Mesothelial cell of epicardium (in vitro differentiated cells): ENCODE measurements at regions not wholly inside any gene's neighbourhood (a gene's known extent, or its start where the extent isn't known, plus 50 kb on each side); places are given as distances from the start of the nearest gene placed in this dataset.

ENCODE experiments used
- DNase-seq, 2 experiments: peaks; one replicate each; pipeline ENCODE4 v3.0.0; 2021; ENCODE audit warnings: low spot score in 2 of 2; ENCODE audit not compliant: unreplicated experiment in 2 of 2
- H3K27ac Mint-ChIP-seq: 2 replicates; pipeline ENCODE4 v1.8.0; 2021; ENCODE audit warnings: mixed read lengths
- H3K27me3 Mint-ChIP-seq: 2 replicates; pipeline ENCODE4 v1.8.0; 2021; ENCODE audit warnings: low read depth, mixed read lengths
- H3K36me3 Mint-ChIP-seq: 2 replicates; pipeline ENCODE4 v1.8.0; 2021; ENCODE audit warnings: mixed read lengths
- H3K4me1 Mint-ChIP-seq: 2 replicates; pipeline ENCODE4 v1.8.0; 2021; ENCODE audit warnings: mixed read lengths
- H3K4me3 Mint-ChIP-seq: 2 replicates; pipeline ENCODE4 v1.8.0; 2021; ENCODE audit warnings: mild to moderate bottlenecking, moderate library complexity, mixed read lengths
- H3K9me3 Mint-ChIP-seq: 2 replicates; pipeline ENCODE4 v1.8.0; 2021; ENCODE audit warnings: mixed read lengths
- TF ChIP-seq, protein P1 (sequence below): fragments of 200-600 bp; sonication (generic); IDR thresholded peaks from one replicate; pipeline ENCODE4 v1.5.0; 2021; ENCODE audit warnings: antibody characterized with exemption; ENCODE audit not compliant: unreplicated experiment

DNA sequence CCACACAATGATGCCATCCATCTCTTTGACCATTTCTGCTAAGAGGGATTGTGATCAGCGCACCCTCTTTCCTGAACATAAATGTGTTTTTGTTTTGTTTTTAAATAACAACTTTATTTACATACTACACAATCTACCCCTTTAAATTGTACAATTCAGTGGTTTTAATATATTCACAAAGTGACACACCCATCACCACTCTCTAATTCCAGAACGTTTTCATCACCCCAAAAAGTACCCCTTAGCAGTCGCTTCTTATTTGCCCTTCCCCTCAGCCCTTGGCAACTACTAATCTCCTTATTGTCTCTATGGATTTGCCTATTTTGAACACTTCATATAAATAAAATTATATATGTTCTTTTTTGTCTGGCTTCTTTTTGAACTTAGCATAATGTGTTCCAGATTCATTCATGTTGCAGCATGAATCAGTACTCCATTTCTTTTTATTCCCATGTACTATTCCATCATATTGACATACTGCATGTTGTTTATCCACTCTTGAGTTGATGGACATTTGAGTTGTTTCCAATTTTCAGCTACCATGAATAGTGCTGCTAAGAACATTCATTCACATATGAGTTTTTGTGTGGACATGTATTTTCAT is 150.9 kb upstream of the NABP1 start:
- no peak for DNase-seq
- Mint-ChIP-seq H3K9me3 (peaks cover 5% of the 10 kb centered on the region), H3K4me1 (no peaks in the 10 kb centered on the region), H3K27me3 (no peaks in the 10 kb centered on the region), H3K4me3 (no peak overlapping the region), H3K36me3 (no peaks in the 10 kb centered on the region), H3K27ac (no peak overlapping the region)
- TF ChIP-seq, protein P1, sequence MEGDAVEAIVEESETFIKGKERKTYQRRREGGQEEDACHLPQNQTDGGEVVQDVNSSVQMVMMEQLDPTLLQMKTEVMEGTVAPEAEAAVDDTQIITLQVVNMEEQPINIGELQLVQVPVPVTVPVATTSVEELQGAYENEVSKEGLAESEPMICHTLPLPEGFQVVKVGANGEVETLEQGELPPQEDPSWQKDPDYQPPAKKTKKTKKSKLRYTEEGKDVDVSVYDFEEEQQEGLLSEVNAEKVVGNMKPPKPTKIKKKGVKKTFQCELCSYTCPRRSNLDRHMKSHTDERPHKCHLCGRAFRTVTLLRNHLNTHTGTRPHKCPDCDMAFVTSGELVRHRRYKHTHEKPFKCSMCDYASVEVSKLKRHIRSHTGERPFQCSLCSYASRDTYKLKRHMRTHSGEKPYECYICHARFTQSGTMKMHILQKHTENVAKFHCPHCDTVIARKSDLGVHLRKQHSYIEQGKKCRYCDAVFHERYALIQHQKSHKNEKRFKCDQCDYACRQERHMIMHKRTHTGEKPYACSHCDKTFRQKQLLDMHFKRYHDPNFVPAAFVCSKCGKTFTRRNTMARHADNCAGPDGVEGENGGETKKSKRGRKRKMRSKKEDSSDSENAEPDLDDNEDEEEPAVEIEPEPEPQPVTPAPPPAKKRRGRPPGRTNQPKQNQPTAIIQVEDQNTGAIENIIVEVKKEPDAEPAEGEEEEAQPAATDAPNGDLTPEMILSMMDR, result no peak

DNA sequence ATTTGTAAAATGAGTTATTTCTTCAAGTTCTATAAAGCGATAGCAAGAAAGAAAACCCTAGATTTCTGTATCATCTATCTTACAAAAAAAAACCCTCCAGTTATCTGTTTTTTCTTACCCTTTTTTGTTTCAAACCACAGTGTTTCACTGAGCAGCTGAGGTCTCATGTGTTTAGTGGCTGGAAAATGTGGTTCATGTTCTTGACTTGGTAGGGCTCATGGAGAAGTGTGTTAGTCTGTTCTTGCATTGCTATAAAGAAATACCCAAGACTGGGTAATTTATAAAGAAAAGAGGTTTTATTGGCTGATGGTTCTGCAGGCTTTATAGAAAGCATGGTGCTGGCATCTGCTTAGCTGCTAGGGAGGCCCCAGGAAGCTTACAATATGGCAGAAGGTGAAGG is 147.3 kb upstream of the NABP1 start:
- no peaks in the 10 kb centered on the region for H3K4me1 Mint-ChIP-seq
- TF ChIP-seq, protein P1, result no peak
- DNase-seq, result no peak
- peaks cover 5% of the 10 kb centered on the region for H3K9me3 Mint-ChIP-seq
- H3K27ac Mint-ChIP-seq, result no peak overlapping the region
- H3K36me3 Mint-ChIP-seq, result no peaks in the 10 kb centered on the region
- no peaks in the 10 kb centered on the region for H3K27me3 Mint-ChIP-seq
- no peak overlapping the region for H3K4me3 Mint-ChIP-seq

DNA sequence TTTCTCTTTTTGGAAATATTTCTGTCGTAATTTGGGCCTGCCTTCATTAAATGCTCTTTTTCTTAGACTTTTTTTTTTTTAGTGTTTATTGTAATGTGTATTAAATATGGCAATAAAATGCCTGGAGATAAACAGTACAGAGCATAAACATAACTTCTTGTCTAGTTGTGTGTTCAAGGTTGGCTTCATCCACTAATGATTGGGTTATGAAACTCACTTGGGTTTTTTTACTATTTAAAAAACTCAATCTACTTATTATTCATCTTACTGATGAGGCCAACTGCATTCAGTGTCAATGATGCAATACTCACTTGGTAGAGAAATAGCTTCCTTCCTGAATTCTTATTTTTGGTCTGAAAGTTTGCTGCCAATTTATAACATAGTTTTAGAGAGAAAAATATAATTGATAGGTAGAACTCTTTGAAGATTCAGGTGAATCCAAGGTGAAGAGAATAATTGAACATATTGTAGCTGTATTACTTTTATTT is 144.2 kb upstream of the NABP1 start:
- no peaks in the 10 kb centered on the region for H3K4me1 Mint-ChIP-seq
- peaks cover 5% of the 10 kb centered on the region for H3K9me3 Mint-ChIP-seq
- no peak for DNase-seq
- no peak overlapping the region for H3K4me3 Mint-ChIP-seq
- TF ChIP-seq, protein P1, result no peak
- no peaks in the 10 kb centered on the region for H3K27me3 Mint-ChIP-seq
- no peak overlapping the region for H3K27ac Mint-ChIP-seq
- no peaks in the 10 kb centered on the region for H3K36me3 Mint-ChIP-seq

DNA sequence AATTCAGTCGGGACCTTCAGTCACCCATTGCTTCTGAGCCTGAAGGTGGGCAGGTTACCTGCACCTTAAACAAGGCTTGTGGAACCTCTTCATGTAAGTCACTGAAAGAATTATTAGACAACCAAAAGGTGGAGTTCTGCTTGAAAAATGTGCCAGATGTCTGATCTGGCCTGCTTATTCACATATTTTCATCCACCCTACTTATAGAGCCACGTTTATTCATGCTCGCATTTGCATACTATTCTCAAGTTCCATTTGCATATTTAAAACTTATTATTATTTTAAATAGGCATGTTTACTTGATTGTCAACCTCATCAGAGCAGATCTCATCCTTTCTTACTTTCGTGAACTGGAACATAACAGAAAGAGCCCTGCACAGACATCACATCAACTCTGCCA is 140.0 kb upstream of the NABP1 start:
- no peak for DNase-seq
- H3K4me3 Mint-ChIP-seq, result no peak overlapping the region
- TF ChIP-seq, protein P1, result no peak
- peaks cover 11% of the 10 kb centered on the region for H3K4me1 Mint-ChIP-seq
- H3K27me3 Mint-ChIP-seq, result no peaks in the 10 kb centered on the region
- no peaks in the 10 kb centered on the region for H3K36me3 Mint-ChIP-seq
- no peaks in the 10 kb centered on the region for H3K9me3 Mint-ChIP-seq
- no peak overlapping the region for H3K27ac Mint-ChIP-seq

DNA sequence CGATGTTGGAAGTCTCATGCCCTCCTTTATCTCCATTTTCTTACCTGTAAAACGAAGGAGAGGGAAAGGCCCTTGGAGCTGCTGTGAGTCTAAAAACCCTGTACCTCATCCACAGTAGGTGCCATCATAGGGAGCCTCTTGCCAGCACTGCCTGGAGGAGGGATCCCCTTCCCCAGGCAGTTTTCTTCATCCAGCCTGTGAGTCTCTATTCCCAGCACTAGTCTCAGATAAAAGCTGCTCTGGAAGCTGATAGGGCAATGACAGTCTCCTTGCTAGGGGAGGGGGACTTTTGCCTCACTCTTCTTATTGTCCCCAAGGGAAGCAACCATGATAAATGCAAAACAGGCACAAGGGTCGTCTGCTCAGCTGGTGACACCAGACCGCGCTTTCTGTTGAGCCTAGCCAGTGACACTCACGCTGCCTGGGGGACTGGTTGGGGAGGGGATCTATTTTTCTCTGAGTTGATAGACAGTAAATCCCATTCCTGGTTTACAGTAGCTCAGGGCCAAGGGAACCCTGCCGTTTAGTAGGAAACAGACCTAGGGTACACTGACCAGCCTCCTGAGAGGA is 139.5 kb upstream of the NABP1 start:
- Mint-ChIP-seq H3K4me1 (peaks cover 11% of the 10 kb centered on the region), H3K27me3 (no peaks in the 10 kb centered on the region), H3K4me3 (no peak overlapping the region), H3K9me3 (no peaks in the 10 kb centered on the region), H3K36me3 (no peaks in the 10 kb centered on the region), H3K27ac (no peak overlapping the region)
- DNase-seq, result no peak
- TF ChIP-seq, protein P1, result no peak
